A673 (cell line): ENCODE measurements at regions not wholly inside any gene's neighbourhood (a gene's known extent, or its start where the extent isn't known, plus 50 kb on each side); places are given as distances from the start of the nearest gene placed in this dataset.
A peak's percentile ranks its signal among the peaks of the same experiment; 100 is the strongest.

ENCODE experiments used
- BruUV-seq: library from RNA; stranded (reverse); fragments of 400-500 nt; replicated peaks from 2 replicates; lab custom pipeline; 2021; lab: Mats Ljungman, UMichigan
- CTCF ChIA-PET: fragments of 300-600 bp; sonication (Branson Sonifier 250); formaldehyde crosslinking; loops from one replicate; lab custom pipeline; 2022; ENCODE audit warnings: antibody characterized with exemption; lab: Charles Lee
- POLR2A ChIA-PET: fragments of 300-600 bp; sonication (Branson Sonifier 250); formaldehyde crosslinking; loops from one replicate; lab custom pipeline; 2022; ENCODE audit warnings: antibody characterized with exemption; ENCODE audit not compliant: low non-redundant PET; lab: Charles Lee
- DNase-seq: peaks from one replicate; pipeline ENCODE4 v3.0.0-alpha.2; 2015; ENCODE audit warnings: low spot score
- H3K27ac ChIP-seq: fragments of 200-600 bp; sonication (generic); 2 replicates; pipeline ENCODE4 v1.5.1; 2016; ENCODE audit warnings: mixed run types, low read depth, mild to moderate bottlenecking, mixed read lengths, antibody characterized with exemption, low read length; ENCODE audit not compliant: poor library complexity, severe bottlenecking
- H3K27me3 ChIP-seq: fragments of 200-600 bp; sonication (generic); replicated peaks from 2 replicates; pipeline ENCODE4 v1.6.1; 2017; ENCODE audit warnings: mixed run types, low read depth, mild to moderate bottlenecking, mixed read lengths, antibody characterized with exemption, low read length; ENCODE audit not compliant: insufficient read depth, poor library complexity
- H3K36me3 ChIP-seq: fragments of 200-600 bp; sonication (generic); 2 replicates; pipeline ENCODE4 v1.6.1; 2016; ENCODE audit warnings: mixed run types, mild to moderate bottlenecking, mixed read lengths, antibody characterized with exemption, low read length; ENCODE audit not compliant: insufficient read depth, poor library complexity, severe bottlenecking
- H3K4me1 ChIP-seq: fragments of 200-600 bp; sonication (generic); 2 replicates; pipeline ENCODE4 v1.6.1; 2017; ENCODE audit warnings: mixed run types, mild to moderate bottlenecking, mixed read lengths, antibody characterized with exemption, low read length; ENCODE audit not compliant: insufficient read depth, poor library complexity, severe bottlenecking
- H3K4me3 ChIP-seq: fragments of 200-600 bp; sonication (generic); 2 replicates; pipeline ENCODE4 v1.5.1; 2016; ENCODE audit warnings: low read depth, mixed run types, mild to moderate bottlenecking, mixed read lengths, low read length; ENCODE audit not compliant: poor library complexity, severe bottlenecking
- H3K9me3 ChIP-seq: fragments of 200-600 bp; sonication (generic); 2 replicates; pipeline ENCODE4 v1.6.1; 2016; ENCODE audit warnings: mixed run types, low read depth, mild to moderate bottlenecking, mixed read lengths, antibody characterized with exemption, low read length; ENCODE audit not compliant: poor library complexity, severe bottlenecking
- CTCF ChIP-seq: fragments of 300-800, 200-600 bp; sonication (generic); conservative IDR thresholded peaks from 2 replicates; pipeline ENCODE4 v1.5.1; 2017; ENCODE audit warnings: low read depth, mild to moderate bottlenecking, antibody characterized with exemption, low read length, moderate library complexity, mixed read lengths
- EZH2 ChIP-seq: fragments of 200-600 bp; sonication (generic); IDR thresholded peaks from 2 replicates; pipeline ENCODE4 v1.6.1; 2017; ENCODE audit warnings: borderline replicate concordance, low read depth, mild to moderate bottlenecking, mixed read lengths, antibody characterized with exemption, low read length; ENCODE audit not compliant: poor library complexity, severe bottlenecking
- intact Hi-C: fragments of 100-400 bp; cut with micrococcal nuclease; formaldehyde crosslinking; loops from one replicate; pipeline ENCODE4 v1.10.0; 2022; ENCODE audit not compliant: unreplicated experiment

DNA sequence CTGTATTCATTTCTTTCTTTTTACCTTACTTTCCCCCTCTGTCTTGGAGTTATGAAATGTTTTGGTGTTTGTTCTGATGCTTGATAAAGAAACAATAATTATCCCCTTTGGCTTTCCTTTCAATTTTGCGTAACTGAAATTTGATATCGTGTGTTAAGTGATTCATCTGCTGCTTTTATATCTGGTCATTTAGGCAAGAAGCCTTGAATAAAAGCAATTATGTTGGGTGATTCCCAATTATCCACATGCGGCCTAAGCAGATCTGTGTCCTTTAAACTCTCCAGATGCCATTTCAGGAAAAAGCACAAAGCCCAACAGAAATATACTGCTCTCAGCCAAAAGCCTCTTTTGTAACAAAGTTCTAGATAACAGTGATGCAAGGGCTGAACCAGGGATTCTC is 92.8 kb downstream of the TAF11L14 start:
- Histone ChIP-seq H3K4me1 (peaks cover 13% of the 10 kb centered on the region), H3K9me3 (no peaks in the 10 kb centered on the region), H3K27me3 (no peaks in the 10 kb centered on the region), H3K4me3 (no peak overlapping the region), H3K36me3 (no peaks in the 10 kb centered on the region), H3K27ac (no peak overlapping the region)
- peak; percentile 49 for DNase-seq
- BruUV-seq = no TSS peak
- intact Hi-C loops = no loop called here
- no peak for TF ChIP-seq EZH2
- TF ChIP-seq CTCF = no peak
- POLR2A ChIA-PET = no interaction called here
- CTCF ChIA-PET = no interaction called here

GRCh38 chr5:17730421-17730820 is 96.2 kb downstream of the TAF11L14 start:
- intact Hi-C loops = no loop called here
- BruUV-seq = no TSS peak
- TF ChIP-seq CTCF = no peak
- TF ChIP-seq EZH2 = no peak
- no peak for DNase-seq
- H3K36me3 ChIP-seq = no peaks in the 10 kb centered on the region
- POLR2A ChIA-PET = no interaction called here
- no peaks in the 10 kb centered on the region for H3K9me3 ChIP-seq
- CTCF ChIA-PET = no interaction called here
- H3K4me1 ChIP-seq = peaks cover 13% of the 10 kb centered on the region
- no peak overlapping the region for H3K27ac ChIP-seq
- no peak overlapping the region for H3K4me3 ChIP-seq
- H3K27me3 ChIP-seq = no peaks in the 10 kb centered on the region

DNA sequence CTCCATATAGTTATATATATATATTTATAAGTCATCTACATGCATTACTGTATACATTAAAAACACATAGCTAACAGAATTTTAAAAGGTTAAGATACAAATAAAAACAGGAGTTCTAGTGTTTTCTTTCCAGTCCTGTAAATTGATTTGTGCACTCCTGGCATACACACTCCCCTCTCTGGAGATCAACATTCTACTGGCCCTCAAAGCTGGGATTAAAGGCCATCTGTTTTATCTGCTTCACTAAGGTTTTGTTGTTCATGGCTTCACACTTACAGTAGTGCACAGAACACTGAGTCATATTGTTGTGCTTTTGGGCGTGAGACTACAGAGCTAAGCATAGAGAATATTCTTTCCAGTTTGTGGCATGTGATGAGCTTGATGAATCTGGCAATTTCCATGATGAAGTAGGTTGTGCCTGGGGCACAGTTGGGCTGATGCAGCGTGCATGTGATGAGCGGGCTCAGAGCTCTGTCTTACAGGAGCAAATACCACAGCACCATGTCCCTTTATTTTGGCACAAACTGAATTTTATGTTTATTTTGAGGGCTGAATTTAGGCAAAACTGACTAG is 98.2 kb downstream of the TAF11L14 start:
- no peaks in the 10 kb centered on the region for H3K9me3 ChIP-seq
- POLR2A ChIA-PET = no interaction called here
- peaks cover 8% of the 10 kb centered on the region for H3K4me1 ChIP-seq
- BruUV-seq = no TSS peak
- DNase-seq = no peak
- H3K4me3 ChIP-seq = no peak overlapping the region
- H3K27ac ChIP-seq = no peak overlapping the region
- H3K27me3 ChIP-seq = no peaks in the 10 kb centered on the region
- intact Hi-C loops = no loop called here
- no peaks in the 10 kb centered on the region for H3K36me3 ChIP-seq
- CTCF ChIA-PET = no interaction called here
- TF ChIP-seq EZH2 = no peak
- no peak for TF ChIP-seq CTCF
